Activated CD8-positive, alpha-beta memory T cell treated with anti-CD3 and anti-CD28 coated beads, Interleukin-2, amount 10 ng/mL, durations not matched to agents 7 days and 5 days (primary cell): ENCODE measurements at regions not wholly inside any gene's neighbourhood (a gene's known extent, or its start where the extent isn't known, plus 50 kb on each side); places are given as distances from the start of the nearest gene placed in this dataset.

ENCODE experiments used
- ATAC-seq: fragments of 150-1000 bp; cut with Tn5 transposase; one replicate; pipeline ENCODE4 v1.10.0; 2021; ENCODE audit warnings: moderate library complexity
- CTCF ChIA-PET: fragments of 350-600 bp; sonication (Branson Sonifier 250); formaldehyde crosslinking; loops from one replicate; lab custom pipeline; 2021; ENCODE audit warnings: antibody characterized with exemption; lab: Charles Lee
- DNase-seq: peaks from one replicate; pipeline ENCODE4 v3.0.0-alpha.2; 2020
- H3K27ac Mint-ChIP-seq: one replicate; pipeline ENCODE4 v1.8.0; 2021; ENCODE audit warnings: mild to moderate bottlenecking, mixed read lengths
- H3K27me3 Mint-ChIP-seq: one replicate; pipeline ENCODE4 v1.8.0; 2021; ENCODE audit warnings: mixed read lengths
- H3K36me3 Mint-ChIP-seq: one replicate; pipeline ENCODE4 v1.8.0; 2021; ENCODE audit warnings: mild to moderate bottlenecking, mixed read lengths
- H3K4me1 Mint-ChIP-seq: one replicate; pipeline ENCODE4 v1.8.0; 2021; ENCODE audit warnings: mixed read lengths
- H3K4me3 Mint-ChIP-seq: one replicate; pipeline ENCODE4 v1.8.0; 2021; ENCODE audit warnings: mild to moderate bottlenecking, moderate library complexity, mixed read lengths
- H3K9me3 Mint-ChIP-seq: one replicate; pipeline ENCODE4 v1.8.0; 2022; ENCODE audit warnings: low read depth, mixed read lengths

DNA sequence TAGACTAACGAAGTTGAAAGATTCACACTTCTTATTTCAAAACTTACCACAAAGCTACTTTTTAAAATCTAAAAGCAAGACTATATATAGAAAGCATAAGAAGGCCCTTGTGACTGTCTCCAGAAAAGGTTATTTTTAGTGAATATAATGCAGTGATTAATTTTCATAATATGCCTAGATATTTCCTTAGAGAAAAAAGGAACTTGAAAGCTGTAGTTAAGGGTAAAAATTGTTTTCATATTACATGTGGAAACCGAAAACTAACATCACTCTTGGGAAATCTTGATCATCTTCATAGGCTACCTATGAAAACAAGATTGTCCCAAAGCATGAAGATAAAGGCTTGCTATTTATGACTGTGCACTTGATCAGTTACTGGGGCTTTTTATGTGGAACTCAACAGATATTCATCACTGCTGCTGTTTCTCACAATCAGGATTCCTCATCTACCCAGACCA is 223.2 kb downstream of the SH2D4B start:
- no peak overlapping the region for H3K27ac Mint-ChIP-seq
- peaks cover 4% of the 10 kb centered on the region for H3K27me3 Mint-ChIP-seq
- no peaks in the 10 kb centered on the region for H3K4me1 Mint-ChIP-seq
- H3K9me3 Mint-ChIP-seq = no peaks in the 10 kb centered on the region
- H3K36me3 Mint-ChIP-seq = no peaks in the 10 kb centered on the region
- DNase-seq (no peak), ATAC-seq (no peak)
- CTCF ChIA-PET = no interaction called here
- no peak overlapping the region for H3K4me3 Mint-ChIP-seq

DNA sequence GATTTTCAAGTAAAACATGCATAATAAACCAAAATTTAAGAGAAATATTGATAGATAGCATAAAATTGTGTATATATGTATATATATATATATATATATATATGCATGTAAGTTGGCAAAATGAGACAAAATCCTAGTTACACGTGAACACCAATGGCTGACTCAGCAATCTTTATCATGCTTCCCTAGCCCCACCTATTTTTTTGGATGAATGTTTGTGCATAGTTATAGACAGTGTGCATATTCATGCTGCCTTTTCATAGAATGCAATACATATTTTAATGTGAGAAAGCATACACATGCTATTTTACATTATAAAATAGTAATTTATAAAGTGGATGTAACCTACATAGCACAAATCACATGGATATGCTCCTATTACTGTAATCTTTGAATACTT is 230.3 kb downstream of the SH2D4B start:
- DNase-seq (no peak), ATAC-seq (no peak)
- H3K27me3 Mint-ChIP-seq = peaks cover 8% of the 10 kb centered on the region
- no peak overlapping the region for H3K4me3 Mint-ChIP-seq
- H3K4me1 Mint-ChIP-seq = no peaks in the 10 kb centered on the region
- CTCF ChIA-PET = no interaction called here
- no peaks in the 10 kb centered on the region for H3K9me3 Mint-ChIP-seq
- no peaks in the 10 kb centered on the region for H3K36me3 Mint-ChIP-seq
- no peak overlapping the region for H3K27ac Mint-ChIP-seq

DNA sequence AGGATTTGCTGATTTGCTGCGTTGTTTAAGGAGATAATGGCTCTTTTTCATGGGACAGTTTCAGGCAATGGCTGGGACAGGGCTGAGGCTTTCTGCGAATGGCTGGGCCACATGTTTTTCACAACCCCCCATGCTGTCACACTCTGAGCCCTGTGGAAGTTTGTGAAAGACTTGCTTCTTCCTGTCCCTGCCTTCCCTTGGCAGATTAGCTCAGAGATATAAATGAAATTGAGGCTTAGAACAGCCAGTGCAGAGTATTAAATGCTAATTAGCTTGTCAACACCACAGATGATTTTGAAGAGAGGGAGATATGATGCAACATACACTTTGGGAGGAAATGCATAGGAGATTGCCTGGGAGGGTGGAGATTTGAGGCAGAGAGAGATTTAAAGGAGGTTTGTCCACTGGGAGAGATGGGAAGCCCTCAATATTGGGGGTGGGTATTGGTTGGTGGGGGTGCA is 232.0 kb downstream of the SH2D4B start:
- ATAC-seq (no peak), DNase-seq (no peak)
- peaks cover 8% of the 10 kb centered on the region for H3K27me3 Mint-ChIP-seq
- H3K4me1 Mint-ChIP-seq = no peaks in the 10 kb centered on the region
- H3K9me3 Mint-ChIP-seq = no peaks in the 10 kb centered on the region
- H3K4me3 Mint-ChIP-seq = no peak overlapping the region
- no peaks in the 10 kb centered on the region for H3K36me3 Mint-ChIP-seq
- CTCF ChIA-PET = no interaction called here
- H3K27ac Mint-ChIP-seq = no peak overlapping the region

DNA sequence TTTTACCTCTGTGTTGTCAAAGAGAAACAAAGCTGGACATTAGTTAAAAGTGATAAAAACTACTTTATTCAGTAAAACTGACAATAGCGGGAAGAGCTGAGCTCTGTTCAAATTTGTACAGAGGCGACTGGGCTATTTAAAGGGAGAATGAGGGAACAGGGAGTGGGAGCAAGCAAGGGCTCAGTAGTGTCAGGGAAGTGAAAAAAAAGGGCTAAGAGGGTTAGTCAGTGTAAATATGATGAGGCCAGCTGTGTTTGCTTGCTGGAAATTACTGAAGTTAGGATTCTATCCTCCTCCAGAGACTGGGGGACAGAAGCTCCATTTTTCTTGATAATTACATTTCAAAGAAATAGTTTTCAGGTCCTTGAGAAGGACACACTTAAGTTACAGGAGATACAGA is 232.5 kb downstream of the SH2D4B start:
- no peak for ATAC-seq
- H3K36me3 Mint-ChIP-seq = no peaks in the 10 kb centered on the region
- no peaks in the 10 kb centered on the region for H3K9me3 Mint-ChIP-seq
- no peak overlapping the region for H3K27ac Mint-ChIP-seq
- H3K4me1 Mint-ChIP-seq = no peaks in the 10 kb centered on the region
- H3K27me3 Mint-ChIP-seq = peaks cover 8% of the 10 kb centered on the region
- no peak overlapping the region for H3K4me3 Mint-ChIP-seq
- CTCF ChIA-PET = no interaction called here
- DNase-seq = no peak

DNA sequence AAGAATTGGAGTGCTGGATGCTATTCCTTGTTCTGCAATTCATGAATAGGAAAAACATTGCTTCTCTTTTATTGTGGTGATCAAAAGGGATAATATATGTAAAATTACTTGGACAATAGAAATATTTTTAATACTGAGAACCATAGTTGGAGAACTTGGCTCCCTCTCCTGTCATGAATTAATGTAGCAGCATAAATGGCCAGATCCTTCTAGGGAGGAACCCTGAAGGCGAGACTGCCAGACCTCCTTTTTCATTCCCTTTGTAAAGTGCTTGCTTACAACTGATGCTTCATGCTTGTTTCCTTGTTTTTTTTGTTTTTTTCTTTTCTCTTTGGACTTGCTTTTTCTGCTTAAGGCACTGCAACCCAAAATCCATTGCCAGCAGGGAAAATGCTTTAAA is 233.6 kb downstream of the SH2D4B start:
- Mint-ChIP-seq H3K36me3 (no peaks in the 10 kb centered on the region), H3K27me3 (peaks cover 6% of the 10 kb centered on the region), H3K27ac (no peak overlapping the region), H3K9me3 (no peaks in the 10 kb centered on the region), H3K4me3 (no peak overlapping the region), H3K4me1 (no peaks in the 10 kb centered on the region)
- DNase-seq (no peak), ATAC-seq (no peak)
- CTCF ChIA-PET = no interaction called here

DNA sequence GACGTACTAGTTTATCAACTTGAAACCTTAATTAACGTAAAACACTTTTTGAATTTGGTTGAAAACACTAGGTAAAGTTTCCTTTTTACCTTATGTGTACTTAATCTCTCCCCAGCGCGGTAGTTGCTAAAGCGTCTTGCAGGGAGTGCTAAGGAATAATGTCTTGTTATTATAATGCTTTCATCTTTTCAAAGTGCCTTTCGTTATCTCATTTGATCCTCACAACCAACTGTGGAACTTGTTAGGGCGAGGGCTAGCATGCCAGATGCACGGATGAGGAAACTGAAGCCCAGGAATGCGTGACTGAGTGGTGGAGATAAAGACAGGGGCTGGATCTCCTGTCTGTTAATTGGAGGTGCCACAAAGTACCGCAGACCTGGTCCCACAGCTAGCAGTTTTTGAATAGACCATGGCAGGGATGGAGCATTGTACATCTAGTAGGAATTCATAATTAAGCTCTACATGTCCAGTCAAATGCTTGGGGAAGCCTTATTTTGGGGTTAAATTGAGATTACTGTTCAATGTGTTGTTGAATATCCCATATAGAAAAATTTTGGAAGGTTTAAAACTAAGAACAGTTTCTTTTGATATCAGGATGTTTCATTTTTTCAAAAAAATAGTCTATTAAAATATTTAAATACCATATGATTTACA is 234.3 kb downstream of the SH2D4B start:
- no peaks in the 10 kb centered on the region for H3K36me3 Mint-ChIP-seq
- peaks cover 6% of the 10 kb centered on the region for H3K27me3 Mint-ChIP-seq
- H3K4me3 Mint-ChIP-seq = no peak overlapping the region
- H3K9me3 Mint-ChIP-seq = no peaks in the 10 kb centered on the region
- DNase-seq (no peak), ATAC-seq (no peak)
- CTCF ChIA-PET = no interaction called here
- no peaks in the 10 kb centered on the region for H3K4me1 Mint-ChIP-seq
- no peak overlapping the region for H3K27ac Mint-ChIP-seq

DNA sequence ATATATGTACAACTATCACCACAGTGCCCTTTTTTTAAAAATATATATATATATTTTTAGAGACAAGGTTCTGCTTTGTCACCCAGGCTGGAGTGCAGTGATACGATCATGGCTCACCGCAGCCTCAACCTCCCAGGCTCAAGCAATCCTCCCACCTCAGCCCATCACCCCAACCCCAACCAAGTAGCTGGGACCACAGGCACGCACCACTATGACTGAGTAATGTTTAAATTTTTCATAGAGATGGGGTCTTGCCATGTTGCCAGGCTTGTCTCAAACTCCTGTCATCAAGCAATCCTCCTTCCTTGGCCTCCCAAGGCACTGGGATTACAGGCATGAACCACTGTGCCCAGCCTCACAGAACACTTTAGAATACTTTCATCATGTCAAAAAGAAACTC is 234.9 kb downstream of the SH2D4B start:
- H3K36me3 Mint-ChIP-seq = no peaks in the 10 kb centered on the region
- no peaks in the 10 kb centered on the region for H3K4me1 Mint-ChIP-seq
- no peaks in the 10 kb centered on the region for H3K9me3 Mint-ChIP-seq
- H3K4me3 Mint-ChIP-seq = no peak overlapping the region
- CTCF ChIA-PET = no interaction called here
- no peak overlapping the region for H3K27ac Mint-ChIP-seq
- no peak for DNase-seq
- no peak for ATAC-seq
- H3K27me3 Mint-ChIP-seq = peaks cover 6% of the 10 kb centered on the region

DNA sequence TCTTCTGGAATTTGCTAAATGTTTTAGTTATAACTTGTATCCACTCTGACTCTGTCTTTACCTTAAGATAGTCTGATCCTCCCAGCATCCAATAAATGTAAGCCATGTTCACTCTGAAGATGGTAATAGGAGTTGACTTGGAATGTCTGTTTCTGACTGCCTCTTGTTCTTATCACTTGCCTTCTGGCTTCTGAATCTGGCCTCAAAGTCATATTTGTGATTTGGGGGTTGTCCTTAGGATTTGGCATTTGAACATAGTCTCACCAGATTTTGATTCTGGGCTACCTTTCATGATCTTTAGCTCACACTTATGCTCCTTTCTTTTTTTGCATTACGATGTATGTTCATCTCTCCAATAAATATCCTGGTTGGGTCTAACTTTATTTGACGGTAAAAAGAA is 247.0 kb downstream of the SH2D4B start:
- CTCF ChIA-PET = no interaction called here
- no peaks in the 10 kb centered on the region for H3K9me3 Mint-ChIP-seq
- ATAC-seq = no peak
- H3K27ac Mint-ChIP-seq = no peak overlapping the region
- no peaks in the 10 kb centered on the region for H3K4me1 Mint-ChIP-seq
- H3K4me3 Mint-ChIP-seq = no peak overlapping the region
- H3K36me3 Mint-ChIP-seq = no peaks in the 10 kb centered on the region
- H3K27me3 Mint-ChIP-seq = no peaks in the 10 kb centered on the region
- DNase-seq = no peak

DNA sequence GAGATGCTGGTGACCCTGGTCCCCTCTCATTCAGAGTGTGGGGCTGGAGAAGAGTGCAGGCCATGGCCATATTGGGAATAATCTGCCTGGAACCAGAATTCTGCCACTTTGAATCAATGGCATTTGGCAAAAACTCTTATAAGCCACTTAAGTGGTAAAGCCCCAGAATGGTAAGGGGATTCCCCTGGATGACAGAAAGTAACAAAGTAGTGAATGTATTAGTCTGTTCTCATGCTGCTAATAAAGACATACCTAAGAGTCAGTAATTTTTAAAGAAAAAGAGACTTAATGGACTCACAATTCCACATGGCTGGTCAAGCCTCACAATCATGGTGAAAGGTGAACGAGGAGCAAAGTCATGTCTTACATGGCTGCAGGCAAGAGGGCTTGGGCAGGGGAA is 248.6 kb downstream of the SH2D4B start:
- Mint-ChIP-seq H3K36me3 (no peaks in the 10 kb centered on the region), H3K4me1 (no peaks in the 10 kb centered on the region), H3K9me3 (no peaks in the 10 kb centered on the region), H3K27me3 (no peaks in the 10 kb centered on the region), H3K4me3 (no peak overlapping the region), H3K27ac (no peak overlapping the region)
- CTCF ChIA-PET = no interaction called here
- ATAC-seq (no peak), DNase-seq (no peak)

DNA sequence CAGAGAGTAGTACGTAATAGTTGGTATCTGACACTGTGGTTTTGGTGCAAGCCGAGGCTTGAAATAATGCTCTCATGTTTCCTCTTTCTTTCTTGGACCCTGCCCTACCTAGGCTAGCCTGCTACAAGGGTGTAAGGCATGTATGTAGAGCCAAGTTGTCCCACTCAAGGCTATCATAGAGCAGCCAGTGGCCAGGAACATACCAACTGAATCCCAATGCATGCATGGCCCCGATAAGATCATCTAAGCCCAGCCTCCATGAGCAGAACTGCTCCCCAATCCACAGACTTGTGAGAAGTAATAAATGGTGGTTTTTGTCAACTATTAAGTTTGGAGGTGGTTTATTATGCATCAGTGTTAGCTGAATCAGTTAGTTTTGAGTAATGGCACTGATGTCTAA is 250.2 kb downstream of the SH2D4B start:
- no peaks in the 10 kb centered on the region for H3K4me1 Mint-ChIP-seq
- DNase-seq = no peak
- H3K4me3 Mint-ChIP-seq = no peak overlapping the region
- no peaks in the 10 kb centered on the region for H3K36me3 Mint-ChIP-seq
- no peaks in the 10 kb centered on the region for H3K9me3 Mint-ChIP-seq
- CTCF ChIA-PET = no interaction called here
- H3K27me3 Mint-ChIP-seq = no peaks in the 10 kb centered on the region
- no peak overlapping the region for H3K27ac Mint-ChIP-seq
- no peak for ATAC-seq

DNA sequence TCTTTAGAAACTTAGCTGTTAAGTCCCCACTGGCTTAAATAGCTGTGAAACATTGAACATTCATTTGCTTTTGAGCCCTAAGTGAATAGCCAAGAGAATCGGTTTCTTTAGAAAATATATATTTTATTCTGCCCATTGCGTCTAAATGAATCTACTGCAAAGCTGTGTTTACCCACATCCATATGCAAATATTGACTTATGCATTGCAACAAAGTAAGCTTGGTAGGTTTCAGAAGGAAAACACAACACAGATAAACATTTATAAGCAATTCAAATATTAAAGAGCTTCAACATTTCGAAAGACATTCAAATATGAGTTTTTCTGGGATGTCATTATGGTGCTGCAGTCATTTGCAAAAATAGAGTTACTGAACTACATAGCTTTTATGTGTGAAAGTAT is 257.3 kb downstream of the SH2D4B start:
- Mint-ChIP-seq H3K4me3 (no peak overlapping the region), H3K36me3 (no peaks in the 10 kb centered on the region), H3K4me1 (no peaks in the 10 kb centered on the region), H3K9me3 (no peaks in the 10 kb centered on the region), H3K27ac (no peak overlapping the region), H3K27me3 (no peaks in the 10 kb centered on the region)
- CTCF ChIA-PET = no interaction called here
- DNase-seq (no peak), ATAC-seq (no peak)

DNA sequence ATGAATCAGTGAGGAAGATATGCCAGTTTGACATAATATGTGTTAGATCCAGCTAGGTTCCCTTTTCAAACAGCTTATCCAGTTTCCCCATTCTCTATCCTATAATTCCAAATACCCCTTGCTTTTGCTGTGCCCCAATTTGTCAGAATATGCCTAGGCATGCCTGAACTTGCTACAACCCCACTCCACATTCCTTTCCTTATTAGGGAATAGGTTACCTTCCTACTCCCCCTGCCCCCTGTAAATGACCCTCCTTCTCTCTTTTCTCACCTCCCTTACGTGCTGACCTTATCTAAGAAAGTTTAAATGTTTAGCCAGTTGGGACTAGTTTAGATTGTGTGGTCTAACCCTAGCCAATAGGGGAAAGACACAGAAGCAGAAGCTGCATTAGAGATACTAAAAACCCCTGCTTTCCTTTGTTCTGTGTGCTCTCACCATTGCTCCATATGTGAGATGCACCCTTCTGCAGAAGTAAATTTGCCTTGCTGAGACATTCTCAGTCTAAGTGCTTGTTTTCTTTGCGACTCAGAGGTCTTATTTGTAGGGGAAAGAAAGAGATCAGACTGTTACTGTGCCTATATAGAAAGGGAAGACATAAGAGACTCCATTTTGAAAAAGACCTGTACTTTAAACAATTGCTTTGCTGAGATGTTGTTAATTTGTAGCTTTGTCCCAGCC is 267.8 kb downstream of the SH2D4B start:
- Mint-ChIP-seq H3K27ac (no peak overlapping the region), H3K9me3 (peaks cover 2% of the 10 kb centered on the region), H3K4me3 (no peak overlapping the region), H3K27me3 (no peaks in the 10 kb centered on the region), H3K4me1 (no peaks in the 10 kb centered on the region), H3K36me3 (no peaks in the 10 kb centered on the region)
- DNase-seq (no peak), ATAC-seq (no peak)
- CTCF ChIA-PET = no interaction called here

DNA sequence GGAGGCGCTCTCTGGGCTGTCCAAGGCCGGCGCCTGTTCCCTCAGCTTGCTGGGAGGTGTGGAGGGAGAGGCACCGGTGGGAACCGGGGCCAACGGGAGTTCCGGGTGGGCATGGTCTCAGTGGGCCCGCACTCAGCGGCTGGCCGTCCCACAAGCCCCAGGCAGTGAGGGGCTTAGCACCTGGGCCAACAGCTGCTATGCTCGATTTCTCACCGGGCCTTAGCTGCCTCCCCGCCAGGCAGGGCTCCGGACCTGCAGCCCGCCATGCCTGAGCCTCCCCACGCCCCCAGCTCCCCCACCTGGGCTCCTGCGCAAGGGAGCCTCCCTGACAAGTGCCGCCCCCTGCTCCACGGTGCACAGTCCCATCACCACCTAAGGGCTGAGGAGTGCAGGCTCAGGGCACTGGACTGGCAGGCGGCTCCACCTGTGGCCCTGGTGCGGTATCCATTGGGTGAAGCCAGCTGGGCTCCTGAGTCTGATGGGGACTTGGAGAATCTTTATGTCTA is 276.5 kb downstream of the SH2D4B start:
- no peak overlapping the region for H3K4me3 Mint-ChIP-seq

DNA sequence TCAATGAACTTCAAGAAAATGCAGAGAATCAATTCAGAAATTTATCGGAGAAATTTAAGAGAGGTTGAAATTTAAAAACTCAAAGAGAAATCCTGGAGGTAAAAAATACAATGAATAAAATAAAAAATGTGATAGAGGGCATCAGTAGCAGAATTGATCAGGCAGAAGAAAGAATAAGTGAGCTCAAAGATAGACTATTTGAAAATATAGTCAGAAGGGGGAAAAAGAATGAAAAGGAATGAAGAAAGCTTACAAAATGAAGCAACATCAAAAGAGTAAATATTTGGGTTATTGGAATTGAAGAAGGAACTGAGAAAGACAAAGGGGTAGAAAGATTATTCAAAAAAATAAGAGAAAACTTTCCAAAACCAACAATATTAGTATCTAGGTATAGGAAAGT is 291.4 kb downstream of the SH2D4B start:
- DNase-seq = no peak
- H3K4me3 Mint-ChIP-seq = no peak overlapping the region
- peaks cover 14% of the 10 kb centered on the region for H3K9me3 Mint-ChIP-seq
- peaks cover 2% of the 10 kb centered on the region for H3K36me3 Mint-ChIP-seq
- CTCF ChIA-PET = no interaction called here
- no peak overlapping the region for H3K27ac Mint-ChIP-seq
- H3K4me1 Mint-ChIP-seq = no peaks in the 10 kb centered on the region
- H3K27me3 Mint-ChIP-seq = no peaks in the 10 kb centered on the region
- ATAC-seq = no peak

More for the DNA sequence above, 276.5 kb downstream of the SH2D4B start:
- ATAC-seq (no peak), DNase-seq (no peak)
- Mint-ChIP-seq H3K9me3 (peaks cover 5% of the 10 kb centered on the region), H3K27me3 (no peaks in the 10 kb centered on the region), H3K27ac (no peak overlapping the region), H3K4me1 (no peaks in the 10 kb centered on the region), H3K36me3 (no peaks in the 10 kb centered on the region)
- CTCF ChIA-PET = no interaction called here
